K562 (cell line): ENCODE measurements at regions not wholly inside any gene's neighbourhood (a gene's known extent, or its start where the extent isn't known, plus 50 kb on each side); places are given as distances from the start of the nearest gene placed in this dataset.

ENCODE experiments used
- CHD4 ChIP-seq: fragments of 200-600 bp; sonication (generic); IDR thresholded peaks from 3 replicates; pipeline ENCODE4 v1.6.1; 2012; ENCODE audit warnings: low read depth, mild to moderate bottlenecking, mixed read lengths, low read length, inconsistent platforms; ENCODE audit not compliant: insufficient read depth, insufficient replicate concordance, poor library complexity, severe bottlenecking
- CREB1 ChIP-seq, 2 experiments: sonication (generic) in 1 of 2; formaldehyde crosslinking in 1 of 2; IDR thresholded peaks; 2 replicates each; pipeline versions ENCODE4 v1.6.1 to v1.8.0; 2012 to 2022; ENCODE audit warnings: inconsistent platforms in 1 of 2, mild to moderate bottlenecking in 1 of 2, missing genetic modification reagents in 1 of 2, moderate library complexity in 1 of 2
- CUX1 ChIP-seq: fragments of 200-800 bp; sonication (Bioruptor generic); IDR thresholded peaks from 2 replicates; pipeline ENCODE4 v1.6.1; 2016; ENCODE audit warnings: missing genetic modification characterization, missing compliant biosample characterization
- EGR1 ChIP-seq: fragments of 450-650 bp; conservative IDR thresholded peaks from 2 replicates; pipeline ENCODE4 v1.6.1; 2017; ENCODE audit warnings: mild to moderate bottlenecking
- ELF1 ChIP-seq: fragments of 200-800 bp; sonication (Bioruptor generic); IDR thresholded peaks from 2 replicates; pipeline ENCODE4 v1.6.1; 2016; ENCODE audit warnings: missing genetic modification characterization, missing compliant biosample characterization
- HDAC8 ChIP-seq: fragments of 450-650 bp; IDR thresholded peaks from 2 replicates; pipeline ENCODE4 v1.6.1; 2016; ENCODE audit warnings: mild to moderate bottlenecking, missing genetic modification characterization, moderate library complexity, missing compliant biosample characterization
- IRF2 ChIP-seq: sonication (generic); formaldehyde crosslinking; IDR thresholded peaks from 2 replicates; pipeline ENCODE4 v1.8.1; 2022; ENCODE audit warnings: mild to moderate bottlenecking, missing genetic modification reagents
- OTX1 ChIP-seq: fragments of 450-650 bp; formaldehyde crosslinking; IDR thresholded peaks from 2 replicates; pipeline ENCODE4 v1.4.0; 2022; ENCODE audit warnings: mild to moderate bottlenecking
- PREB ChIP-seq: sonication (generic); formaldehyde crosslinking; IDR thresholded peaks from 2 replicates; pipeline ENCODE4 v1.8.1; 2023; ENCODE audit warnings: mild to moderate bottlenecking, missing genetic modification reagents
- PTBP1 ChIP-seq: fragments of 200-400 bp; formaldehyde crosslinking; IDR thresholded peaks from 2 replicates; pipeline ENCODE4 v1.6.1; 2017; ENCODE audit warnings: low read depth, low read length
- RNF2 ChIP-seq: sonication (generic); IDR thresholded peaks from 2 replicates; pipeline ENCODE4 v1.6.1; 2016
- SMARCC2 ChIP-seq: fragments of 450-650 bp; IDR thresholded peaks from 2 replicates; pipeline ENCODE4 v1.6.1; 2017; ENCODE audit warnings: antibody characterized with exemption, moderate library complexity, mild to moderate bottlenecking, low read depth
- SRF ChIP-seq, 2 experiments: fragments of 250-450, 450-650 bp in 1 of 2; sonication (Bioruptor Pico) in 1 of 2; sonication (generic) in 1 of 2; formaldehyde crosslinking; IDR thresholded peaks; 2 replicates each; pipeline versions ENCODE4 v1.5.0 to v1.5.1; 2020 to 2022; ENCODE audit warnings: mild to moderate bottlenecking in 1 of 2, missing genetic modification reagents in 1 of 2
- TAF15 ChIP-seq: fragments of 200-400 bp; formaldehyde crosslinking; IDR thresholded peaks from 2 replicates; pipeline ENCODE4 v1.6.1; 2017; ENCODE audit warnings: mild to moderate bottlenecking, low read depth, low read length, moderate library complexity
- TAL1 ChIP-seq: fragments of 450-650 bp; IDR thresholded peaks from 2 replicates; pipeline ENCODE4 v1.6.1; 2016; ENCODE audit warnings: mild to moderate bottlenecking
- TRIM24 ChIP-seq, 2 experiments: fragments of 450-650 bp; IDR thresholded peaks; 2 replicates each; pipeline ENCODE4 v1.6.1; 2016
- XRCC3 ChIP-seq: fragments of 450-650 bp; IDR thresholded peaks from 2 replicates; pipeline ENCODE4 v1.6.1; 2017; ENCODE audit warnings: mild to moderate bottlenecking, moderate library complexity
- ZHX1 ChIP-seq: fragments of 150-350 bp; conservative IDR thresholded peaks from 2 replicates; pipeline ENCODE4 v1.6.1; 2014; ENCODE audit warnings: low read length
- ZKSCAN3 ChIP-seq: fragments of 250-450 bp; sonication (Bioruptor Pico); IDR thresholded peaks from 2 replicates; pipeline ENCODE4 v1.4.0; 2020

DNA sequence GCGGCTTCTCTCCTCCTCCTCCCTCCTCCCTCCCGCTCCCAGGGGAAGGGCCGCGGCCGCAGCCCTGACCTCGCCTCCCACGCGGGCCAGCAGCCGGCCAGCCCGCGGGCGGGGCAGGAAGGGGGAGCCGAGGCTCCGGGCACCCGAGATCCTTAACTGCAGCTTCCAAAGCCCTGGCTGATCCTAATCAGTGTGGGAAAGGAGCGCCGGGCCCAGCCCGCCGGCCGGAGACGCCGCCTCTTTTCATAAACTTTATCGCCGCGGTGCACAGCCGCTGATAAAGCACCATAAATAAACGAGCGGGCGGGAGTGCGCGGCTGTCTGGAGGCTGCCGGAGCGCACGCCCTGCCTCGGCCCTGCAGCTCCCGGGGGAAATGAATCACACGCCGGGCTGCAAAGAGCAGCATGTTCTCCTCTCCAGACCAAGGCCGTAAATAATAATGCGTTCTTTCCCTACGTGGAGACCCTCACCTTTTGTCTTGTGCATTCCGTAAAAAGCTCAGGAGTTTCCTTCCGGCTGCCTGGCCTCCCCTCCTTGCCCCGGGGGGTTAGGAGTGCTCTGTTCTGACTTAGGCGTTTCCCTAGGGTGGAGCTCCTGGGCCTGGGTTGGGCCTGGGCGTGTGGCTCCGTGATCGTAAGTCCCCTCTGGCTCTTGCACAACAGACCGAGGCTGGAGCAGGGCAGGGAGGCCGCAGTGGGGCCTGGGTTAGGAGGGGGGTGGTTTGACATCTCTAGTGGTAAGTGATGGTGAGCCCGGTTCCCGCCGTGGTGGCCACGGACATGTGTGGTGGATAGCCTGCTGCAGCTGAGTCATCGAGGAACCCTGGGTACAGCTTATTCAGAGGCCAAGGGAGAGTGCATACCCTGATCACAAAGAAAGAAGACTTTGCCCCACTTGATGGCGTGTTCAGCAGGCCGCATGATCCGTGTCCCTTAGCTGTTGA lies 132.6 kb upstream of the HES1 start (continued):
- TF ChIP-seq ELF1, result peak; percentile 59; the same call in 1 of the 2 replicates
- no peak; the same call in 1 of the 2 replicates for TF ChIP-seq PREB (CRISPR knock-in tag)
- no peak for TF ChIP-seq HDAC8
- TF ChIP-seq IRF2 (CRISPR knock-in tag), result no peak
- TF ChIP-seq TRIM24 (IDR thresholded peaks at IDR 0.05), result 0 out of 4 replicates have a peak, but pooled peaks of 1 of the 2 experiments have one; percentile 47
- TF ChIP-seq RNF2, result peak; percentile 96
- TF ChIP-seq XRCC3, result no peak
- TF ChIP-seq SMARCC2, result peak; percentile 85; the same call in 1 of the 2 replicates
- TF ChIP-seq EGR1, result peak; percentile 99
- TF ChIP-seq SRF (CRISPR knock-in tag; IDR thresholded peaks at IDR 0.05), result no peak; a peak in 1 of 4 replicates
- no peak for TF ChIP-seq ZHX1
- TF ChIP-seq ZKSCAN3 (CRISPR knock-in tag), result no peak
- no peak for TF ChIP-seq CUX1
- 0 out of 2 replicates have a peak, but pooled peaks have one; percentile 35 for TF ChIP-seq CREB1 (IDR thresholded peaks at IDR 0.05)
- TF ChIP-seq CREB1 (CRISPR knock-in tag; IDR thresholded peaks at IDR 0.05), result 0 out of 2 replicates have a peak, but pooled peaks have one; percentile 14
- no peak for TF ChIP-seq CHD4
- TF ChIP-seq OTX1 (CRISPR knock-in tag), result no peak
- no peak for TF ChIP-seq PTBP1
- no peak for TF ChIP-seq TAF15
- peak; percentile 75 for TF ChIP-seq TAL1
